GM12874 (cell line): ENCODE measurements at regions not wholly inside any gene's neighbourhood (a gene's known extent, or its start where the extent isn't known, plus 50 kb on each side); places are given as distances from the start of the nearest gene placed in this dataset.

Experiments used
- CTCF ChIP-seq: IDR thresholded peaks from 2 replicates; pipeline ENCODE4 v1.5.1; 2011; ENCODE audit warnings: low read depth, mild to moderate bottlenecking, control low read depth, low read length, moderate library complexity; ENCODE audit not compliant: insufficient read depth

DNA sequence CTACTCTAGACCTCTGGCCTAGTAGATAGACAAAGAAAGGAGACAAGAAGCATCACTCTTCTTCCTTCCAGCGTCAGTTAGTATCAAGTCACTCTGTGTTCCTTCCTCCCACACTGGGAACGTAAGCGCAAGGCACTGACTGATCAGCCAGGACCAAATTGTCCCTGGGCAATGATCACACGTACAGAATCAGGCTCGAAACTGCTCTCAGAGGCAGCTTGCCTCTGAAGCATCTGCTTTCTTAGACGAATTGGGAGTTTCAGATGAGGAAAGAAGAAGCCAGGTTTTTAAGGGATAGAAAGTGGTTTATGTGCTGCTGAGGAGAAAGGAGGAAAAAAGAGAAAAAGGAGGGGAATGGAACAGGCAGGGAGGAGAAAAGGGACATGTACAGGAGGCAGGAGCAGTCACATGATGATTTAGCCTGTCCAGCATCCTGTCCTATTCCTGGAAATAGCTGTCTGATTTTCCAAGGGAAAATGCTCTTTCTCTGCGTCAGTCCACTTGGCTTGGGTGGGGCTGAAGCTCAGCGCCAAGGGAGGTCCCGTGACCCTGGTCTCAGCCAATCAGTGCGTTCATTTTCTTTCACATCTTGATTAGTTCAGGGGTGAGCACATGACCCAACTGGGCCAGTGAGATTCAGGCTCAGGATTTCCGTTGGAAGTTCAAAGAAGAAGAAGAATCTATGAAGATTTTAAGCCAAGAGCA, 102.0 kb upstream of the PRICKLE2 start:
- TF ChIP-seq CTCF, result no peak

GRCh38 chr3:64321747-64322146, 96.5 kb upstream of the PRICKLE2 start:
- no peak for TF ChIP-seq CTCF

DNA sequence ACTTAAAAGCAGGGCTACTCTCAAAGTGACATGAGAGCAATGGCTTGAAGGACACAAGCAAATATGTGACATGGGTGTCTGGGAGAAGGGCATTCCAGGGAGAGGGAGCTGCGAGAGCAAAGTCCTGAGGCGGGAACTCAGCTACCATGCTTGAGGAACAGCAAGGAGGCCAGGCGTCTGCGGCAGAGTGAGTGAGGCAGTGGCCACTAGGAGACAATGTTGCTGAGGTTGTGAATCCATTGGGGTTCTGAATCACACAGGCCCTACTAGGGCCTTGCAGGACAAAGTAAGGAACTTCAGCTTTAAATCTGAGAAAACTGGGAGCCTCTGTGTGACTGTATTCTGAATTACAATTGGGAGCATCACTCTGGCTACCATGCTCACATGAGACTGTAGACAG, 94.1 kb upstream of the PRICKLE2 start:
- TF ChIP-seq CTCF, result no peak

- TF ChIP-seq CTCF, result no peak
Observed at GRCh38 chr3:64318668-64319271, 93.5 kb upstream of the PRICKLE2 start.

GRCh38 chr3:64318001-64318400, 92.7 kb upstream of the PRICKLE2 start:
- TF ChIP-seq CTCF, result no peak

- TF ChIP-seq CTCF, result no peak
Observed at GRCh38 chr3:64316971-64317370, 91.7 kb upstream of the PRICKLE2 start.

- no peak for TF ChIP-seq CTCF
Observed at GRCh38 chr3:64311424-64312061, 86.3 kb upstream of the PRICKLE2 start.
